Lung (tissue), 11 donors: ENCODE measurements at regions not wholly inside any gene's neighbourhood (a gene's known extent, or its start where the extent isn't known, plus 50 kb on each side); places are given as distances from the start of the nearest gene placed in this dataset.
A peak's percentile ranks its signal among the peaks of the same experiment; 100 is the strongest.

Experiments used
- ATAC-seq: fragments of 200-7000 bp; cut with Tn5 transposase; one replicate; pipeline ENCODE4 v1.9.1; 2020; ENCODE audit warnings: moderate number of reproducible peaks; ENCODE audit not compliant: insufficient read depth, low FRiP score
- DNase-seq, 3 donors: peaks; one replicate each; pipeline ENCODE4 v3.0.0-alpha.2; 2013 to 2017
- H3K27ac ChIP-seq, 2 donors: one replicate each; pipeline ENCODE4 v1.5.1; 2013; ENCODE audit warnings: mild to moderate bottlenecking in 2 of 2, moderate library complexity in 2 of 2, control low read depth in 1 of 2, inconsistent platforms in 1 of 2, low read depth in 1 of 2, low read length in 1 of 2
- H3K27me3 ChIP-seq, 3 donors: one replicate each; pipeline ENCODE4 v1.5.1; 2013; ENCODE audit warnings: low read length in 2 of 3; ENCODE audit not compliant: control insufficient read depth in 3 of 3, insufficient read depth in 3 of 3
- H3K36me3 ChIP-seq, 4 donors: one replicate each; pipeline ENCODE4 v1.5.1; 2013; ENCODE audit warnings: low read length in 4 of 4, mild to moderate bottlenecking in 1 of 4, moderate library complexity in 1 of 4; ENCODE audit not compliant: control insufficient read depth in 4 of 4, insufficient read depth in 4 of 4
- H3K4me1 ChIP-seq, 5 donors: one replicate each; pipeline ENCODE4 v1.5.1; 2013; ENCODE audit warnings: low read length in 5 of 5, mild to moderate bottlenecking in 2 of 5, moderate library complexity in 1 of 5; ENCODE audit not compliant: control insufficient read depth in 5 of 5, insufficient read depth in 5 of 5
- H3K4me3 ChIP-seq: one replicate; pipeline ENCODE4 v1.5.1; 2013; ENCODE audit warnings: mild to moderate bottlenecking, control low read depth, moderate library complexity
- H3K9ac ChIP-seq, 2 donors: one replicate each; pipeline ENCODE4 v1.5.1; 2013; ENCODE audit warnings: low read length in 2 of 2, control low read depth in 1 of 2; ENCODE audit not compliant: insufficient read depth in 1 of 2
- H3K9me3 ChIP-seq, 4 donors: one replicate each; pipeline ENCODE4 v1.5.1; 2013; ENCODE audit warnings: low read length in 3 of 4, mild to moderate bottlenecking in 1 of 4, moderate library complexity in 1 of 4; ENCODE audit not compliant: control insufficient read depth in 4 of 4, insufficient read depth in 3 of 4
- CTCF ChIP-seq: IDR thresholded peaks from 2 replicates; pipeline ENCODE4 v1.5.1; 2012; ENCODE audit warnings: mild to moderate bottlenecking; ENCODE audit errors: control extremely low read depth, extremely low read depth
- WGBS, 2 donors: extraction: QIAGEN DNeasy Blood & Tissue Kit; methylation state at CpG; one replicate each; pipeline ENCODE4 v1.1.7; 2013; 5-methylcytosine and 5-hydroxymethylcytosine counted together
- donor health status: control.
- donor health status: control.
- donor health status: Bipolar disorder and iron deficiency.
- donor health status: healthy.
- donor health status: DM: yes; HTN: yes; CAD: no.

GRCh38 chr6:163954088-163954775 lies 539.7 kb downstream of the QKI start:
- no peak overlapping the region for H3K4me3 ChIP-seq
- no peaks in the 10 kb centered on the region for H3K9me3 ChIP-seq
- peaks cover 0 to 10% (median 0%) of the 10 kb centered on the region in 5 donors for H3K4me1 ChIP-seq
- no peaks in the 10 kb centered on the region for H3K36me3 ChIP-seq
- ATAC-seq = no peak
- 64 to 86% methylated on average over 5 of the region's 5 CpGs for WGBS, 2 donors
- H3K9ac ChIP-seq = no peak overlapping the region
- no peak for TF ChIP-seq CTCF
- H3K27me3 ChIP-seq = no peaks in the 10 kb centered on the region
- DNase-seq = peak in 1 of 3 donors; percentile 41
- no peak overlapping the region for H3K27ac ChIP-seq

- Histone ChIP-seq H3K4me1 (peaks cover 0 to 6% (median 0%) of the 10 kb centered on the region in 5 donors), H3K9me3 (no peaks in the 10 kb centered on the region), H3K27ac (no peak overlapping the region), H3K9ac (no peak overlapping the region), H3K27me3 (no peaks in the 10 kb centered on the region), H3K36me3 (no peaks in the 10 kb centered on the region), H3K4me3 (no peak overlapping the region)
- TF ChIP-seq CTCF = no peak
- 94 to 96% methylated on average over 6 of the region's 6 CpGs for WGBS, 2 donors
- ATAC-seq = no peak
- DNase-seq = no peak
These were observed 537.5 kb downstream of the QKI start for GRCh38 chr6:163952005-163952404.

- H3K4me3 ChIP-seq = no peak overlapping the region
- no peak overlapping the region for H3K9ac ChIP-seq
- no peaks in the 10 kb centered on the region for H3K36me3 ChIP-seq
- 96% methylated on average over 5 of the region's 5 CpGs for WGBS, 2 donors
- no peaks in the 10 kb centered on the region for H3K9me3 ChIP-seq
- ATAC-seq = no peak
- no peak for DNase-seq
- H3K4me1 ChIP-seq = peaks cover 0 to 6% (median 0%) of the 10 kb centered on the region in 5 donors
- no peak for TF ChIP-seq CTCF
- H3K27me3 ChIP-seq = no peaks in the 10 kb centered on the region
- no peak overlapping the region for H3K27ac ChIP-seq
These were observed 536.8 kb downstream of the QKI start for GRCh38 chr6:163951326-163951725.

- no peak for DNase-seq
- no peak for TF ChIP-seq CTCF
These were observed 535.6 kb downstream of the QKI start for GRCh38 chr6:163950159-163950558.

More at GRCh38 chr6:163950159-163950558, 535.6 kb downstream of the QKI start:
- H3K9me3 ChIP-seq = no peaks in the 10 kb centered on the region
- no peak overlapping the region for H3K27ac ChIP-seq
- H3K9ac ChIP-seq = no peak overlapping the region
- 49 to 73% methylated on average over 3 of the region's 3 CpGs for WGBS, 2 donors
- H3K36me3 ChIP-seq = no peaks in the 10 kb centered on the region
- H3K4me3 ChIP-seq = no peak overlapping the region
- H3K4me1 ChIP-seq = peaks cover 0 to 4% (median 0%) of the 10 kb centered on the region in 5 donors
- H3K27me3 ChIP-seq = no peaks in the 10 kb centered on the region
- no peak for ATAC-seq
